H1 (cell line): ENCODE measurements at regions not wholly inside any gene's neighbourhood (a gene's known extent, or its start where the extent isn't known, plus 50 kb on each side); places are given as distances from the start of the nearest gene placed in this dataset.

Source experiments
- CTCF ChIA-PET: fragments of 300-600 bp; sonication (Branson Sonifier 250); formaldehyde crosslinking; loops from one replicate; lab custom pipeline; 2021; ENCODE audit not compliant: partially characterized antibody; lab: Charles Lee
- POLR2A ChIA-PET: fragments of 300-600 bp; sonication (Branson Sonifier 250); formaldehyde crosslinking; loops from one replicate; lab custom pipeline; 2021; ENCODE audit warnings: inconsistent platforms; ENCODE audit not compliant: partially characterized antibody; lab: Charles Lee
- DNase-seq, 2 experiments: peaks; one replicate each; pipeline versions ENCODE4 v3.0.0 to v3.0.0-alpha.2; 2010 to 2022; ENCODE audit warnings: low spot score in 2 of 2, low read depth in 1 of 2, mixed read lengths in 1 of 2
- FAIRE-seq: peaks from 2 replicates; lab custom pipeline; 2011; peaks lifted over from hg19 to GRCh38; lab: Jason Lieb, UNC
- H2AFZ ChIP-seq: 2 replicates; pipeline ENCODE4 v1.8.1; 2012; ENCODE audit warnings: low read length, inconsistent platforms
- H2AK5ac ChIP-seq: 2 replicates; pipeline ENCODE4 v1.6.1; 2013; ENCODE audit warnings: low read depth, low read length
- H2BK120ac ChIP-seq: replicated peaks from 2 replicates; pipeline ENCODE3; 2013; ENCODE audit warnings: low read depth, low read length, inconsistent platforms
- H2BK12ac ChIP-seq: 2 replicates; pipeline ENCODE4 v1.6.1; 2013; ENCODE audit warnings: low read depth, low read length
- H2BK15ac ChIP-seq: 2 replicates; pipeline ENCODE4 v1.6.1; 2013; ENCODE audit warnings: low read length
- H2BK20ac ChIP-seq: 2 replicates; pipeline ENCODE4 v1.6.1; 2013; ENCODE audit warnings: low read length
- H2BK5ac ChIP-seq: 2 replicates; pipeline ENCODE4 v1.6.1; 2013; ENCODE audit warnings: low read depth, low read length
- H3K14ac ChIP-seq: 2 replicates; pipeline ENCODE4 v1.6.1; 2013; ENCODE audit warnings: inconsistent platforms; ENCODE audit not compliant: insufficient read length
- H3K18ac ChIP-seq: 2 replicates; pipeline ENCODE4 v1.6.1; 2013; ENCODE audit warnings: low read length; ENCODE audit errors: extremely low read depth
- H3K23ac ChIP-seq: 2 replicates; pipeline ENCODE4 v1.6.1; 2013; ENCODE audit warnings: inconsistent platforms; ENCODE audit not compliant: insufficient read length
- H3K23me2 ChIP-seq: 2 replicates; pipeline ENCODE4 v1.6.1; 2013; ENCODE audit warnings: low read depth, low read length
- H3K27ac ChIP-seq: 2 replicates; pipeline ENCODE4 v1.6.1; 2011; ENCODE audit warnings: low read depth, low read length, inconsistent platforms
- H3K27me3 ChIP-seq, 4 experiments: replicated peaks in 1 of 4; 1 replicate in 1 of 4; 2 replicates in 3 of 4; pipeline versions ENCODE4 v1.6.1 to v1.8.1; 2011 to 2013; ENCODE audit warnings: low read length in 3 of 4, mild to moderate bottlenecking in 3 of 4, inconsistent platforms in 2 of 4, mixed read lengths in 2 of 4, moderate library complexity in 1 of 4; ENCODE audit not compliant: control insufficient read depth in 3 of 4, insufficient read depth in 3 of 4; ENCODE audit errors: extremely low read depth in 1 of 4
- H3K36me3 ChIP-seq, 4 experiments: 2 replicates each; pipeline versions ENCODE4 v1.6.1 to v1.8.1; 2011 to 2013; ENCODE audit warnings: mild to moderate bottlenecking in 4 of 4, low read length in 3 of 4, moderate library complexity in 2 of 4, control low read depth in 1 of 4, inconsistent platforms in 1 of 4; ENCODE audit not compliant: insufficient read depth in 4 of 4, control insufficient read depth in 2 of 4
- H3K4ac ChIP-seq: replicated peaks from 2 replicates; pipeline ENCODE3; 2013; ENCODE audit warnings: low read length, low read depth, mixed read lengths, inconsistent platforms; ENCODE audit not compliant: insufficient read length
- H3K4me1 ChIP-seq, 4 experiments: replicated peaks in 1 of 4; 1 replicate in 1 of 4; 2 replicates in 3 of 4; pipeline versions ENCODE4 v1.6.1 to v1.8.1; 2011 to 2013; ENCODE audit warnings: low read length in 3 of 4, inconsistent platforms in 2 of 4, mixed read lengths in 1 of 4; ENCODE audit not compliant: insufficient read depth in 4 of 4, control insufficient read depth in 3 of 4
- H3K4me2 ChIP-seq, 2 experiments: 2 replicates each; pipeline versions ENCODE4 v1.6.1 to v1.8.1; 2011 to 2013; ENCODE audit warnings: low read depth in 2 of 2, low read length in 2 of 2, control low read depth in 1 of 2, inconsistent platforms in 1 of 2, mild to moderate bottlenecking in 1 of 2; ENCODE audit not compliant: insufficient read depth in 1 of 2
- H3K4me3 ChIP-seq, 4 experiments: fragments of 200-600, 300-600 bp in 1 of 4; sonication (generic), shearing (Covaris generic), sonication (Bioruptor Twin) in 1 of 4; 2 replicates each; pipeline versions ENCODE4 v1.5.1 to v1.8.1; 2011 to 2016; ENCODE audit warnings: low read length in 4 of 4, low read depth in 3 of 4, control low read depth in 2 of 4, inconsistent platforms in 2 of 4, mild to moderate bottlenecking in 2 of 4, mixed read lengths in 1 of 4, moderate library complexity in 1 of 4; ENCODE audit not compliant: insufficient read depth in 2 of 4; ENCODE audit errors: extremely low read depth in 1 of 4
- H3K56ac ChIP-seq: replicated peaks from 2 replicates; pipeline ENCODE3; 2013; ENCODE audit warnings: low read depth, mild to moderate bottlenecking, mixed read lengths, low read length, inconsistent platforms; ENCODE audit not compliant: insufficient read length
- H3K79me1 ChIP-seq: 2 replicates; pipeline ENCODE4 v1.6.1; 2013; ENCODE audit warnings: low read depth, low read length, control low read depth
- H3K79me2 ChIP-seq, 2 experiments: 2 replicates each; pipeline versions ENCODE4 v1.6.1 to v1.8.1; 2012 to 2013; ENCODE audit warnings: low read length in 2 of 2, mild to moderate bottlenecking in 2 of 2, inconsistent platforms in 1 of 2; ENCODE audit not compliant: insufficient read depth in 2 of 2, control insufficient read depth in 1 of 2
- H3K9ac ChIP-seq, 4 experiments: replicated peaks in 1 of 4; 1 replicate in 1 of 4; 2 replicates in 3 of 4; pipeline versions ENCODE4 v1.6.1 to v1.8.1; 2011 to 2013; ENCODE audit warnings: low read depth in 3 of 4, low read length in 3 of 4, control low read depth in 2 of 4, mild to moderate bottlenecking in 2 of 4, moderate library complexity in 2 of 4, inconsistent platforms in 1 of 4; ENCODE audit errors: extremely low read depth in 1 of 4
- H3K9me3 ChIP-seq, 2 experiments: 2 replicates each; pipeline versions ENCODE4 v1.6.1 to v1.8.1; 2012 to 2013; ENCODE audit warnings: mild to moderate bottlenecking in 2 of 2, moderate library complexity in 2 of 2, control low read depth in 1 of 2, inconsistent platforms in 1 of 2, low read depth in 1 of 2, low read length in 1 of 2, mixed read lengths in 1 of 2; ENCODE audit not compliant: insufficient read depth in 2 of 2
- H4K20me1 ChIP-seq, 2 experiments: replicated peaks in 1 of 2; 2 replicates each; pipeline versions ENCODE3 to v1.8.1; 2011 to 2013; ENCODE audit warnings: inconsistent platforms in 2 of 2, low read length in 2 of 2, mild to moderate bottlenecking in 1 of 2; ENCODE audit not compliant: insufficient read depth in 2 of 2, control insufficient read depth in 1 of 2
- H4K5ac ChIP-seq: 2 replicates; pipeline ENCODE4 v1.6.1; 2013; ENCODE audit warnings: low read length, low read depth, mixed read lengths, inconsistent platforms; ENCODE audit not compliant: insufficient read length
- H4K8ac ChIP-seq: 2 replicates; pipeline ENCODE4 v1.8.0; 2013; ENCODE audit warnings: mild to moderate bottlenecking, moderate library complexity, low read length, inconsistent platforms; ENCODE audit not compliant: insufficient read depth; ENCODE audit errors: extremely low read depth
- H4K91ac ChIP-seq: replicated peaks from 2 replicates; pipeline ENCODE3; 2013; ENCODE audit warnings: low read length, mixed read lengths, inconsistent platforms; ENCODE audit not compliant: insufficient read length
- E2F6 ChIP-seq: IDR thresholded peaks from 2 replicates; pipeline ENCODE4 v1.6.1; 2012; ENCODE audit warnings: inconsistent platforms
- EZH2 ChIP-seq: fragments of 200-600 bp; sonication (generic); IDR thresholded peaks from 2 replicates; pipeline ENCODE4 v1.7.1; 2012; ENCODE audit warnings: low read depth, mild to moderate bottlenecking, moderate library complexity, low read length, inconsistent platforms; ENCODE audit not compliant: severe bottlenecking
- SP2 ChIP-seq: IDR thresholded peaks from 2 replicates; pipeline ENCODE4 v1.6.1; 2012; ENCODE audit warnings: mild to moderate bottlenecking, low read length, inconsistent platforms
- SRF ChIP-seq: IDR thresholded peaks from 2 replicates; pipeline ENCODE4 v1.6.1; 2011; ENCODE audit warnings: mild to moderate bottlenecking, low read depth, low read length, moderate library complexity
- TEAD4 ChIP-seq: IDR thresholded peaks from 2 replicates; pipeline ENCODE4 v1.6.1; 2012; ENCODE audit warnings: low read depth, low read length, inconsistent platforms, mixed read lengths
- WGBS, 2 experiments: shearing (Covaris generic) in 1 of 2; methylation state at CpG; one replicate each; pipeline versions ENCODE4 v1.1.6 to v1.1.7; 2013 to 2015; ENCODE audit warnings: low lambda C conversion rate in 2 of 2, mixed read lengths in 2 of 2, inconsistent platforms in 1 of 2, low coverage in 1 of 2, missing lambda C conversion rate in 1 of 2; ENCODE audit not compliant: insufficient replicate concordance in 2 of 2, insufficient coverage in 1 of 2, insufficient read length in 1 of 2; ENCODE audit errors: extremely low coverage in 1 of 2, missing lambda C conversion rate in 1 of 2; 5-methylcytosine and 5-hydroxymethylcytosine counted together

- no peaks in the 10 kb centered on the region for H3K36me3 ChIP-seq
- no peak overlapping the region for H2BK120ac ChIP-seq
- CTCF ChIA-PET, result interaction anchor here (1.6 kb wide), 1 partner anchor 9 kb away, joined by 4 read pairs; no protein-coding TSS in a partner anchor
- H3K4ac ChIP-seq, result no peak overlapping the region
- H2BK15ac ChIP-seq, result no peak overlapping the region
- no peak overlapping the region for H3K23ac ChIP-seq
- H3K9me3 ChIP-seq, result no peaks in the 10 kb centered on the region
- no peak overlapping the region for H3K4me2 ChIP-seq
- H4K5ac ChIP-seq, result no peak overlapping the region
- POLR2A ChIA-PET, result no interaction called here
- no peak for TF ChIP-seq TEAD4
- TF ChIP-seq EZH2, result no peak
- no peak for TF ChIP-seq SP2
- no peak for TF ChIP-seq E2F6
- no peak for TF ChIP-seq SRF
- TF ChIP-seq, all 59 proteins: peak for 0
- H3K4me1 ChIP-seq, result no peaks in the 10 kb centered on the region
- H3K79me1 ChIP-seq, result no peaks in the 10 kb centered on the region
- H3K9ac ChIP-seq, result no peak overlapping the region
- H2BK12ac ChIP-seq, result no peak overlapping the region
- DNase-seq, result no peak
- no peaks in the 10 kb centered on the region for H3K79me2 ChIP-seq
- no peak overlapping the region for H3K56ac ChIP-seq
- H2AFZ ChIP-seq, result no peak overlapping the region
- H4K20me1 ChIP-seq, result no peaks in the 10 kb centered on the region
- no peak overlapping the region for H2BK5ac ChIP-seq
- no peaks in the 10 kb centered on the region for H3K23me2 ChIP-seq
- H2BK20ac ChIP-seq, result no peak overlapping the region
- no peaks in the 10 kb centered on the region for H3K27me3 ChIP-seq
- no peak overlapping the region for H3K18ac ChIP-seq
- FAIRE-seq, result no peak
- H4K91ac ChIP-seq, result no peak overlapping the region
- H3K27ac ChIP-seq, result no peak overlapping the region
- no peak overlapping the region for H3K14ac ChIP-seq
- no peak overlapping the region for H3K4me3 ChIP-seq
- no peak overlapping the region for H2AK5ac ChIP-seq
- 90% methylated on average over 3 of the region's 3 CpGs; no CpG with 5 or more reads in 1 of the 2 experiments for WGBS, 2 experiments
- no peak overlapping the region for H4K8ac ChIP-seq
Observed at GRCh38 chr3:78141269-78141668, 1101.4 kb downstream of the ROBO2 start.
